ENCODE measurements at regions not wholly inside any gene's neighbourhood (a gene's known extent, or its start where the extent isn't known, plus 50 kb on each side); places are given as distances from the start of the nearest gene placed in this dataset.
"Not testable (repeated sequence)": the region's sequence is repeated elsewhere in the genome, so short reads cannot be mapped to it uniquely, and the experiment has no call there.

DNA sequence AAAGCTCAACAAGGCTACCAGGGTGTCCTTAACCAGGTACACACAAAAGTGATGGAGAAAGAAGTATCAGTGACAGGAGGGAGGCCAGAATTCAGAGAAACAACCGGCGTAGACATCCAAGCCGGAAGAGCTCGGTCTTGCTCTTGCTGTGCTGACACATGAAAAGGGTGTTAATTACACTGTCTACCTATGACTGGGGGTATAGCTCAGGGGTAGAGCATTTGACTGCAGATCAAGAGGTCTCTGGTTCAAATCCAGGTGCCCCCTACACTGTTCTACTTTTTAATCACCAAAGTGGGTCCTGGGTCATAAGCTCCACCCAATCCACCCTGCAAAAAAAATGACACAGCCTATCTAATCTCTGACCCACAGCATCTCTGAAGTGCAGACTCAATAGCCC is 86.9 kb upstream of the ZNF746 start:
- H3K27ac ChIP-seq (ENCODE audit: low read length), result no peak overlapping the region
- no peak for DNase-seq
- H3K4me1 ChIP-seq (ENCODE audit: control insufficient read depth, insufficient read depth, low read length), result no peaks in the 10 kb centered on the region
- H3K36me3 ChIP-seq (ENCODE audit: control insufficient read depth, insufficient read depth, low read length), result peaks cover 65% of the 10 kb centered on the region
- no peaks in the 10 kb centered on the region for H3K27me3 ChIP-seq (ENCODE audit: control insufficient read depth, insufficient read depth, low read length)
- H3K4me3 ChIP-seq (ENCODE audit: low read length), result no peak overlapping the region
- H3K9me3 ChIP-seq (ENCODE audit: control insufficient read depth, low read depth, low read length), result peaks cover 11% of the 10 kb centered on the region
- 100% methylated on average over 3 of the region's 4 CpGs for WGBS (ENCODE audit: insufficient coverage, low lambda C conversion rate)

- DNase-seq, result no peak
- Histone ChIP-seq H3K27ac (ENCODE audit: low read length) (no peak overlapping the region), H3K27me3 (ENCODE audit: control insufficient read depth, insufficient read depth, low read length) (no peaks in the 10 kb centered on the region), H3K9me3 (ENCODE audit: control insufficient read depth, low read depth, low read length) (peaks cover 15% of the 10 kb centered on the region), H3K4me1 (ENCODE audit: control insufficient read depth, insufficient read depth, low read length) (no peaks in the 10 kb centered on the region), H3K4me3 (ENCODE audit: low read length) (no peak overlapping the region), H3K36me3 (ENCODE audit: control insufficient read depth, insufficient read depth, low read length) (peaks cover 61% of the 10 kb centered on the region)
- 100% methylated on average over 1 of the region's 2 CpGs for WGBS (ENCODE audit: insufficient coverage, low lambda C conversion rate)
Measured at GRCh38 chr7:149584009-149584408, 86.4 kb upstream of the ZNF746 start.

GRCh38 chr7:149580328-149580727 is 82.7 kb upstream of the ZNF746 start:
- DNase-seq, result no peak
- peaks cover 35% of the 10 kb centered on the region for H3K36me3 ChIP-seq (ENCODE audit: control insufficient read depth, insufficient read depth, low read length)
- no peaks in the 10 kb centered on the region for H3K27me3 ChIP-seq (ENCODE audit: control insufficient read depth, insufficient read depth, low read length)
- 100% methylated on average over 1 of the region's 6 CpGs for WGBS (ENCODE audit: insufficient coverage, low lambda C conversion rate)
- no peaks in the 10 kb centered on the region for H3K4me1 ChIP-seq (ENCODE audit: control insufficient read depth, insufficient read depth, low read length)
- peaks cover 15% of the 10 kb centered on the region for H3K9me3 ChIP-seq (ENCODE audit: control insufficient read depth, low read depth, low read length)
- no peak overlapping the region for H3K4me3 ChIP-seq (ENCODE audit: low read length)
- no peak overlapping the region for H3K27ac ChIP-seq (ENCODE audit: low read length)

GRCh38 chr7:149579365-149579764 is 81.8 kb upstream of the ZNF746 start:
- not testable (repeated sequence) for H3K4me1 ChIP-seq (ENCODE audit: control insufficient read depth, insufficient read depth, low read length); H3K4me3 ChIP-seq (ENCODE audit: low read length); H3K27me3 ChIP-seq (ENCODE audit: control insufficient read depth, insufficient read depth, low read length); H3K27ac ChIP-seq (ENCODE audit: low read length); DNase-seq
- peaks cover 29% of the 10 kb centered on the region for H3K36me3 ChIP-seq (ENCODE audit: control insufficient read depth, insufficient read depth, low read length)
- no CpG with 5 or more reads among the region's 19 CpGs for WGBS (ENCODE audit: insufficient coverage, low lambda C conversion rate)
- peaks cover 15% of the 10 kb centered on the region for H3K9me3 ChIP-seq (ENCODE audit: control insufficient read depth, low read depth, low read length)

GRCh38 chr7:149574428-149574827 is 76.8 kb upstream of the ZNF746 start:
- not testable (repeated sequence) for DNase-seq; H3K27ac ChIP-seq (ENCODE audit: low read length); H3K4me1 ChIP-seq (ENCODE audit: control insufficient read depth, insufficient read depth, low read length); H3K36me3 ChIP-seq (ENCODE audit: control insufficient read depth, insufficient read depth, low read length); H3K27me3 ChIP-seq (ENCODE audit: control insufficient read depth, insufficient read depth, low read length); H3K4me3 ChIP-seq (ENCODE audit: low read length)
- no CpG with 5 or more reads among the region's 2 CpGs for WGBS (ENCODE audit: insufficient coverage, low lambda C conversion rate)
- H3K9me3 ChIP-seq (ENCODE audit: control insufficient read depth, low read depth, low read length), result peaks cover 14% of the 10 kb centered on the region

DNA sequence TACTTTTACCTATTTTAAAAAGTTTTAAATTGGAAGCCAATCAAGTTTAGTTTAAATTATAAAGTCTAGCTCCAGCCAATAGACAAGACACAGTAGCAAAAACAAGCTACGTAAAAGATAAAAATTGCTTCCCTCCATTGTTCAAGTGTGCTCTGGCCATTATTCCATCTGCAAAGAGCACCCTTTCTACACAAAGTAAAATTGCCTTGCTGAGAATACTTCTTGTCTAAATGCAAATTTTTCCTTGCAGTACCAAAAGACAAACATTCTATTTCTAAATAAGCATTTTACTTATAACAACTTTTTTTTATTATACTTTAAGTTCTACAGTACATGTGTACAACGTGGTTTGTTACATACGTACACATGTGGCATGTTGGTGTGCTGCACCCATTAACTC is 75.9 kb upstream of the ZNF746 start:
- no peaks in the 10 kb centered on the region for H3K4me1 ChIP-seq (ENCODE audit: control insufficient read depth, insufficient read depth, low read length)
- no peak overlapping the region for H3K4me3 ChIP-seq (ENCODE audit: low read length)
- DNase-seq, result no peak
- H3K27ac ChIP-seq (ENCODE audit: low read length), result no peak overlapping the region
- no peaks in the 10 kb centered on the region for H3K27me3 ChIP-seq (ENCODE audit: control insufficient read depth, insufficient read depth, low read length)
- peaks cover 14% of the 10 kb centered on the region for H3K9me3 ChIP-seq (ENCODE audit: control insufficient read depth, low read depth, low read length)
- WGBS (ENCODE audit: insufficient coverage, low lambda C conversion rate), result 100% methylated on average over 1 of the region's 3 CpGs
- H3K36me3 ChIP-seq (ENCODE audit: control insufficient read depth, insufficient read depth, low read length), result no peaks in the 10 kb centered on the region

- no CpG with 5 or more reads among the region's 8 CpGs for WGBS (ENCODE audit: insufficient coverage, low lambda C conversion rate)
- not testable (repeated sequence) for H3K4me1 ChIP-seq (ENCODE audit: control insufficient read depth, insufficient read depth, low read length); H3K36me3 ChIP-seq (ENCODE audit: control insufficient read depth, insufficient read depth, low read length); DNase-seq; H3K27ac ChIP-seq (ENCODE audit: low read length); H3K27me3 ChIP-seq (ENCODE audit: control insufficient read depth, insufficient read depth, low read length); H3K4me3 ChIP-seq (ENCODE audit: low read length)
- peaks cover 14% of the 10 kb centered on the region for H3K9me3 ChIP-seq (ENCODE audit: control insufficient read depth, low read depth, low read length)
Measured at GRCh38 chr7:149572920-149573319, 75.3 kb upstream of the ZNF746 start.

GRCh38 chr7:149570784-149571183 is 73.2 kb upstream of the ZNF746 start:
- Histone ChIP-seq H3K4me1 (ENCODE audit: control insufficient read depth, insufficient read depth, low read length) (no peaks in the 10 kb centered on the region), H3K36me3 (ENCODE audit: control insufficient read depth, insufficient read depth, low read length) (peaks cover 20% of the 10 kb centered on the region), H3K27me3 (ENCODE audit: control insufficient read depth, insufficient read depth, low read length) (no peaks in the 10 kb centered on the region), H3K27ac (ENCODE audit: low read length) (no peak overlapping the region), H3K9me3 (ENCODE audit: control insufficient read depth, low read depth, low read length) (peaks cover 14% of the 10 kb centered on the region), H3K4me3 (ENCODE audit: low read length) (no peak overlapping the region)
- DNase-seq, result no peak
- WGBS (ENCODE audit: insufficient coverage, low lambda C conversion rate), result 100% methylated on average over 2 of the region's 11 CpGs

DNA sequence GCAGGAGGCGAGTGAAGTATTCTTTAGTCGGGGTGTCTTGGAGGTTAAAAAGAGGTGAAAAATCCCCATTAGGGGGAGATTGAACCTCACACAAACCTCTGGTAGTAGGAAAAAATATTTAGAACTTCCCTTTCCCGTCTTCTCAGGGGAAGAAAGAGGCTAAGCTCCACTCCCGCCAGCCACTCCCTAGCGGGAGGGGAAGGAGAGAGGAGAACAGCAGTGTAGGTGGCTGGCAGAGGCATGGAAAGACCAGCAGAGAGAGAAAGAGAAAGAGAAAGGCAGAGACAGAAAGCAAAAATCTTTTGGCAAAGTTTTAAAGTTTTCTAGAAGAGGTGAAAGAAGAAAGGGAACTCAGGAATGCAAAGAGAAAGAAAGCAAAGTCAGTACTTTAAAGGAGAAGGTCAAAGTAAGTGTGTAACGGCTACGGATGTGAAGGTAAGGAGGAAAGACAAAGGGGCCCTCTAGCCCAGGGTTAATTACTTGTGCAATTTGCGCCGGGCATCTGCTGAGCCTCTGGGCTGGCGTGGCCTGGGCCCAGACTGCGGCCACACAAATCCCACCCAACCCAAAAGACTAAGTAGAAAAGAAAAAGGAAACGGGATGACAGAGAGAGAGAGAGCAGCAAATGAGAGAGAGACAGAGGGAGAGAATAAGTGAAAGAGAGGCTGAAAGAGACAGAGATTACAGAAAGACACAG is 72.3 kb upstream of the ZNF746 start:
- no peak for DNase-seq
- Histone ChIP-seq H3K9me3 (ENCODE audit: control insufficient read depth, low read depth, low read length) (peaks cover 14% of the 10 kb centered on the region), H3K27ac (ENCODE audit: low read length) (no peak overlapping the region), H3K36me3 (ENCODE audit: control insufficient read depth, insufficient read depth, low read length) (peaks cover 20% of the 10 kb centered on the region), H3K27me3 (ENCODE audit: control insufficient read depth, insufficient read depth, low read length) (no peaks in the 10 kb centered on the region), H3K4me1 (ENCODE audit: control insufficient read depth, insufficient read depth, low read length) (no peaks in the 10 kb centered on the region), H3K4me3 (ENCODE audit: low read length) (no peak overlapping the region)
- 96% methylated on average over 5 of the region's 12 CpGs for WGBS (ENCODE audit: insufficient coverage, low lambda C conversion rate)

DNA sequence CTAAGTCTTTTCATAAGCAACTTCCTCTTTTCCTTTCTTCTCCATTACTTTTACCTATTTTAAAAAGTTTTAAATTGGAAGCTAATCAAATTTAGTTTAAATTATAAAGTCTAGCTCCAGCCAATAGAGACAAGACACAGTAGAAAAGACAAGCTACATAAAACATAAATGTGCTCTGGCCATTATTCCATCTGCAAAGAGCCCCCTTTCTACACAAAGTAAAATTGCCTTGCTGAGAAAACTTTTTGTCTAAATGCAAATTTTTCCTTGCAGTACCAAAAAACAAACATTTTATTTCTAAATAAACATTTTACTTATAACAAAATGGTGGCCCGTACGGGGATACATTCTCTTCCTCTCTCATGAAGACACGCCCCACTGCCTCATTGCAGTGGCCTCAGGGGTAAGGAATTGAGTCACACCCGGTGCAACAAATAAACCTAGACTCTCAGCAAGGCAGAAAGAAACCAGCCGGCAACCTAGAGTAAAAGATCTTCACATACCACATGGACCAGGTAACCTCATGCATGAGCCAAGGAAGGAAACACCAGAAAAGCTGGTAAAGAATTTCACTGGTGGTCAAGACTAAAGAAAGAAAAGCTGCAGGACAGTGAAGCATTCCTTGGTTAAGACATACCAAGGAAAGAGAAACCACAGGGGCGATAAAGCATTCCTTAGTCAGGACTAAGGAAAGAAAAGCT is 71.6 kb upstream of the ZNF746 start:
- H3K4me3 ChIP-seq (ENCODE audit: low read length), result no peak overlapping the region
- H3K36me3 ChIP-seq (ENCODE audit: control insufficient read depth, insufficient read depth, low read length), result peaks cover 26% of the 10 kb centered on the region
- no peaks in the 10 kb centered on the region for H3K27me3 ChIP-seq (ENCODE audit: control insufficient read depth, insufficient read depth, low read length)
- no peak overlapping the region for H3K27ac ChIP-seq (ENCODE audit: low read length)
- 100% methylated on average over 3 of the region's 6 CpGs for WGBS (ENCODE audit: insufficient coverage, low lambda C conversion rate)
- no peak for DNase-seq
- H3K4me1 ChIP-seq (ENCODE audit: control insufficient read depth, insufficient read depth, low read length), result no peaks in the 10 kb centered on the region
- H3K9me3 ChIP-seq (ENCODE audit: control insufficient read depth, low read depth, low read length), result peaks cover 14% of the 10 kb centered on the region

- DNase-seq, result no peak
- Histone ChIP-seq H3K27ac (ENCODE audit: low read length) (no peak overlapping the region), H3K4me3 (ENCODE audit: low read length) (no peak overlapping the region), H3K27me3 (ENCODE audit: control insufficient read depth, insufficient read depth, low read length) (no peaks in the 10 kb centered on the region), H3K9me3 (ENCODE audit: control insufficient read depth, low read depth, low read length) (peaks cover 14% of the 10 kb centered on the region), H3K36me3 (ENCODE audit: control insufficient read depth, insufficient read depth, low read length) (peaks cover 26% of the 10 kb centered on the region), H3K4me1 (ENCODE audit: control insufficient read depth, insufficient read depth, low read length) (no peaks in the 10 kb centered on the region)
- no CpG with 5 or more reads among the region's 5 CpGs for WGBS (ENCODE audit: insufficient coverage, low lambda C conversion rate)
Measured at GRCh38 chr7:149568218-149568617, 70.6 kb upstream of the ZNF746 start.
